ENCODE measurements at regions not wholly inside any gene's neighbourhood (a gene's known extent, or its start where the extent isn't known, plus 50 kb on each side); places are given as distances from the start of the nearest gene placed in this dataset.

DNA sequence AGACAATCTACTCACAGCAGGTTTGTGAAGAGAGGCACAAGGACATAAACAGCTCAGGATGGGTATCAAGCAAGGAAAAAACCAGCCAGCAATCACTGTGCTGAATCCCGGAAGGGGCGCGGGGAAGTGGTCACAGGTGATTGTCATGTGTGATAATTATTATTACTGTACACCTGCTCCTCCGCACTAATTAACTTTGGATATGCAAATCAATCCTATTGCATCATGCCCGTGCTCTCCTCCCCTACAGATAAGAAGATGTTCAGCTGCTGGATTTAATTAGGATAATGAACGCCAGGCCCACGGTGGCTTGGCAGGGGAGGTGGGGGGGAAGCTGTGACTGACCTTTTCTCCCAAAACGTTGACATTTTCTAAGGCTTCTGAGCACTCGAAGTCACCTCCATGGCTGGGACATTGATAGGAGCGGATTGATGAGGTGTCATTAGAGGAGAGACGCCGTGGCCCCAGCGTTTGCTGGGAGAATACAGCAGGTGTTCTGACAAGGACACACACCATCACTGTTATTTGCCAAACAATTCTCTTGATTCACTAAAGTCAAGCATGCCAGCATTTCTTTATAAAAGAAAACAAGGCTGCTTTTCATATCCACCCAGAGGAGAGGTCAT is 160.3 kb upstream of the VRK2 start:
- 70 to 73% (median 70%) methylated on average over 13 of the region's 13 CpGs for WGBS, 3 donors

DNA sequence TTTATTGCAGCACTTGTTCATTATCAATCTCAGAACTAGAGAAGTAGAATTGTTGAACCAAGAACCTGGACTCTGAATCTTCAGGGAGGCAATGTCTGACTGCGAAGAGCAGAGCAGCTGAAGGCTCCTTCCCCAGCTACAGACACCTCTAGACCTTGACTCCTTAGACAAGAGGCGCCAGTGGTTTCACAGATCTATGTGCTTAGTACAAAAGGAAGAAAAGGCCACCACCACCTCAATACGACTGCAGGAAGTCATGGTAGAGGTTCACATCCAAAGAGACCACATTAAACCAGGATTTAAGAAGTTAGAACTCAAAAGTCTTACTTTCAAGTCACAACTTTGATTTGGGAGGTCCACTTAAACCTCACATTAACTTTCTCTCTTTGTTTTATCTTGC is 158.1 kb upstream of the VRK2 start:
- no peak overlapping the region for H3K27ac ChIP-seq
- DNase-seq (no peak), ATAC-seq (no peak)
- WGBS, 3 donors, result 81 to 92% (median 86%) methylated on average over 3 of the region's 3 CpGs
- intact Hi-C loops (cut with DNase I), result no loop called here
- H3K9me3 ChIP-seq, result no peaks in the 10 kb centered on the region
- no peaks in the 10 kb centered on the region for H3K36me3 ChIP-seq (ENCODE audit: insufficient read depth in 1 of 2, low read depth in 1 of 2)
- H3K4me3 ChIP-seq, result no peak overlapping the region
- H3K27me3 ChIP-seq (ENCODE audit: insufficient read depth in 3 of 3, low read length in 2 of 3), result no peaks in the 10 kb centered on the region
- TF ChIP-seq, protein P1, sequence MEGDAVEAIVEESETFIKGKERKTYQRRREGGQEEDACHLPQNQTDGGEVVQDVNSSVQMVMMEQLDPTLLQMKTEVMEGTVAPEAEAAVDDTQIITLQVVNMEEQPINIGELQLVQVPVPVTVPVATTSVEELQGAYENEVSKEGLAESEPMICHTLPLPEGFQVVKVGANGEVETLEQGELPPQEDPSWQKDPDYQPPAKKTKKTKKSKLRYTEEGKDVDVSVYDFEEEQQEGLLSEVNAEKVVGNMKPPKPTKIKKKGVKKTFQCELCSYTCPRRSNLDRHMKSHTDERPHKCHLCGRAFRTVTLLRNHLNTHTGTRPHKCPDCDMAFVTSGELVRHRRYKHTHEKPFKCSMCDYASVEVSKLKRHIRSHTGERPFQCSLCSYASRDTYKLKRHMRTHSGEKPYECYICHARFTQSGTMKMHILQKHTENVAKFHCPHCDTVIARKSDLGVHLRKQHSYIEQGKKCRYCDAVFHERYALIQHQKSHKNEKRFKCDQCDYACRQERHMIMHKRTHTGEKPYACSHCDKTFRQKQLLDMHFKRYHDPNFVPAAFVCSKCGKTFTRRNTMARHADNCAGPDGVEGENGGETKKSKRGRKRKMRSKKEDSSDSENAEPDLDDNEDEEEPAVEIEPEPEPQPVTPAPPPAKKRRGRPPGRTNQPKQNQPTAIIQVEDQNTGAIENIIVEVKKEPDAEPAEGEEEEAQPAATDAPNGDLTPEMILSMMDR (IDR thresholded peaks at IDR 0.05), result no peak
- no peaks in the 10 kb centered on the region for H3K4me1 ChIP-seq

More for the DNA sequence above, 160.3 kb upstream of the VRK2 start:
- intact Hi-C loops (cut with DNase I), result no loop called here
- Histone ChIP-seq H3K4me3 (no peak overlapping the region), H3K4me1 (no peaks in the 10 kb centered on the region), H3K36me3 (ENCODE audit: insufficient read depth in 1 of 2, low read depth in 1 of 2) (no peaks in the 10 kb centered on the region), H3K27ac (no peak overlapping the region), H3K9me3 (no peaks in the 10 kb centered on the region), H3K27me3 (ENCODE audit: insufficient read depth in 3 of 3, low read length in 2 of 3) (no peaks in the 10 kb centered on the region)
- no peak for DNase-seq
- ATAC-seq, result no peak
- TF ChIP-seq, protein P1 (IDR thresholded peaks at IDR 0.05), result no peak

DNA sequence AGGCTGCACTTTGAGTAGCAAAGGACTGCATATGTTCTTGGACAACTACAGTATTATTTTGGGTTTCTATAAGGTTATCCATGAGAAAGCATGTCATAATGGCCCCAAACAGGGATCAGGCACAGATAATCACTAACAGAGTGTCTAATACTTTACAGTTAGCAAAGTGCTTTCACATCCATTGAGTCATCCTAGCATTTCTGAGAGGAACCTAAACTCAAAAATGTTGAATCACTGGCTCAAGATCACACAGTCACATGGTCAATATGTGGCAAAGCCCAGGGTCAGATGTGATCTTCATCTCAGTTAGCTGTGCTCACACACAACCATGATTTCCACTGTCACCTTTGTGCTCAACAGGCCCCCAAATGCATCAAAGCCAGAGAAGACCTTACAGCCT is 156.1 kb upstream of the VRK2 start:
- H3K36me3 ChIP-seq (ENCODE audit: insufficient read depth in 1 of 2, low read depth in 1 of 2), result no peaks in the 10 kb centered on the region
- intact Hi-C loops (cut with DNase I), result no loop called here
- H3K4me1 ChIP-seq, result no peaks in the 10 kb centered on the region
- H3K27me3 ChIP-seq (ENCODE audit: insufficient read depth in 3 of 3, low read length in 2 of 3), result no peaks in the 10 kb centered on the region
- DNase-seq (no peak), ATAC-seq (no peak)
- H3K4me3 ChIP-seq, result no peak overlapping the region
- H3K9me3 ChIP-seq, result no peaks in the 10 kb centered on the region
- TF ChIP-seq, protein P1 (IDR thresholded peaks at IDR 0.05), result no peak
- no peak overlapping the region for H3K27ac ChIP-seq

DNA sequence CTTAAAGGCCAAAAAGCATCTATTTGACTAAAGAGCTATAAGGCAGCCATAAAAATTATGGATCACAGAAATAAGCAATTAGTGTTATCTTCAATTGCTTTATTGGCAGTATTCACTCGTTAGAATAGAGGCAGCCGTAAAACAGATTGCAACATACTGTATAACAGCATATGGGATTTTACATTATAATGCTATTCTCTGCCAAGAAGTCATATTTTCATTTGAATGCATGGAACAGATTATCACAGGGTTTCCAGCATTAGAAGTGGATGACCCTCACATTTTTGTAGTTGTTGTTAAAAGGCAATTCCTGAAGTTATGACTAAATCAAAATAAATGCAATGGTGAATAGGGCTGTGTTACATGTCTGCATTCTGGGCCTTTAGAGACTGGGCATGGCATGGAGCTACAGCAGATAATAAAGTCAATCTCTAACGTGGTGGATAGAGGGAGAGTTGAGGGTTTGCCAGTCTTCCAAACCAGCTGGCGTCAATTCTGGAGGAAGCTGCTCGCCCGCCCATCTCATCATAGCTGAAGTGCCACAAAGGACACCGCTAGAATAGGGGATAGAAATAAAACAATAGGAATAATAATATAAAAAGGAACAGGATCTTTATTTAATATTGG is 155.4 kb upstream of the VRK2 start:
- H3K4me1 ChIP-seq, result no peaks in the 10 kb centered on the region
- H3K27ac ChIP-seq, result no peak overlapping the region
- H3K27me3 ChIP-seq (ENCODE audit: insufficient read depth in 3 of 3, low read length in 2 of 3), result no peaks in the 10 kb centered on the region
- ATAC-seq (no peak), DNase-seq (no peak)
- 73 to 81% (median 80%) methylated on average over 7 of the region's 7 CpGs for WGBS, 3 donors
- TF ChIP-seq, protein P1 (IDR thresholded peaks at IDR 0.05), result no peak
- no peaks in the 10 kb centered on the region for H3K36me3 ChIP-seq (ENCODE audit: insufficient read depth in 1 of 2, low read depth in 1 of 2)
- no peak overlapping the region for H3K4me3 ChIP-seq
- intact Hi-C loops (cut with DNase I), result no loop called here
- no peaks in the 10 kb centered on the region for H3K9me3 ChIP-seq

DNA sequence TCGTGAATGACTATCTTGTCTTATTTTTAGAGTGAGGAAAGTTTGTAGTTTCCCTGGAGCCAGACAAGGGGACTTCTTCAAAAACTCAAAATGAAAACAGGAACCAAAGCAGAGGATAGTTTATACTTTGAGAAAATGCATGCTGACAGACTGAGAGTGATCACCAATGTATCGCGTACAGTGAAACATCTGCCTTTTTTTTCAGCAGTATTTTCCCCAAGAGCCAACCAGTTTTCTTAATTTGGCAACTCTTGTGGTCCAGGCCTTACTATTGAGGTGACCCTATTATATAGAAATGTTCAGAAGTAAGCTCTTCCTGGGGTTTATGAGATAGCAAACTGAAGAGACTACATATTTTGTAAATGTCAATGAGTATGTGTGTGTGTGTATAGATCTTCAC is 153.7 kb upstream of the VRK2 start:
- intact Hi-C loops (cut with DNase I), result no loop called here
- no peak overlapping the region for H3K4me3 ChIP-seq
- no peaks in the 10 kb centered on the region for H3K27me3 ChIP-seq (ENCODE audit: insufficient read depth in 3 of 3, low read length in 2 of 3)
- H3K36me3 ChIP-seq (ENCODE audit: insufficient read depth in 1 of 2, low read depth in 1 of 2), result no peaks in the 10 kb centered on the region
- no peak for ATAC-seq
- no peak for DNase-seq
- WGBS, 3 donors, result 76 to 78% (median 77%) methylated on average over 3 of the region's 3 CpGs
- TF ChIP-seq, protein P1 (IDR thresholded peaks at IDR 0.05), result no peak
- no peaks in the 10 kb centered on the region for H3K9me3 ChIP-seq
- no peak overlapping the region for H3K27ac ChIP-seq
- H3K4me1 ChIP-seq, result no peaks in the 10 kb centered on the region
